ENCODE measurements at regions not wholly inside any gene's neighbourhood (a gene's known extent, or its start where the extent isn't known, plus 50 kb on each side); places are given as distances from the start of the nearest gene placed in this dataset.

DNA sequence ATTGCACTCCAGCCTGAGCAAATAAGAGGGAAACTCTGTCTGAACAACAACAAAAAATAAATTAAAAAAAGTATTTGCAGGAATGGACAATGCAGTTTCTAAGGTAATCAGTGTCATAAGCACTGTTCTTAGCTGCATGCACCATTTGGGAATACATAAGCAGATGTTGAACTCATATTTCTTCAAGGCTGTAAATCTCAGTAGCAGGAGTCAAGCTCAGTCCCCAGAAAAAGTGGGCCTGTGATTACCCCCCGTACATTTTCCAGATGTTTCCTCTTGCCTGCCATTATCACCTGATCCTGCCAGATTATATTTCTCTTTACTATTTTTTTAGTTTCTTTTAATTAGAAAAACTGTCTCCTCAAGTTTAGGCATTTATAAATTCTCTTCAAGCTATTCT lies 667.6 kb upstream of the ANKRD30A start:
- Histone ChIP-seq H3K27me3 (ENCODE audit: control insufficient read depth, insufficient read depth, low read length, poor library complexity, severe bottlenecking) (no peaks in the 10 kb centered on the region), H3K36me3 (ENCODE audit: control insufficient read depth, insufficient read depth, low read length) (no peaks in the 10 kb centered on the region), H3K27ac (ENCODE audit: insufficient read depth, low read depth, low read length, poor library complexity, severe bottlenecking) (no peak overlapping the region), H3K9me3 (ENCODE audit: control insufficient read depth, low read length) (peaks cover 2% of the 10 kb centered on the region), H3K4me1 (ENCODE audit: control insufficient read depth, insufficient read depth, low read length) (no peaks in the 10 kb centered on the region), H3K4me3 (ENCODE audit: insufficient read depth, low read depth, low read length) (no peak overlapping the region)
- WGBS, 2 experiments: 70 to 96% methylated on average over 1 of the region's 1 CpG

DNA sequence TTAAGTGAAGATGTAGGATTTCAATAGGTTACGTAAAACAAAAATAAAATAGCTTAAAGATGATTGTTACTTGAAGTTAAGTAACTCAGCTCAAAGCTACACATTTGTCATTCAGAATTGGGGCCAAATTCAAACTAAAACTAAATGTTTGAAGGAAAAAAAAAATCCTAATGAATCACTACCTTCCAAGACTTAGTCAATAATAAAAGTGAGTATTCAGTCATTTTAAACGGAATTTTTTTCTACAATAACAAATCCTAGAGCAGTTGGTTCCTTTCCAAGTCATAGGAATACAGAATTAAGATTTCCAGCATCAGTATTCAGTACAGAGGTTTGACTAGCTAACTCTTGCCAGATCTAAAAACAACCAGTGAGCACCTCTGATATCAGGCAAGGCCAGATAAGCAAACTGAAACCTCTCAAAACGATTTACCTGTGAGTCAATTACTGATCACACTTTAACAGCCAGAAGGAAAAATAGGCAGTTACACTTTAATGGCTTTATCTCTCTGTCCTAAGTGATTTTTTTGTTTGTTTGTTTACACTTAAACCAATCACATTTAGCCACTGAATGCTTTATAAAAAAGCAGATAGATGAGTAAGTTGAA lies 669.8 kb upstream of the ANKRD30A start:
- 85 to 95% methylated on average over 2 of the region's 3 CpGs for WGBS, 2 experiments
- H3K9me3 ChIP-seq (ENCODE audit: control insufficient read depth, low read length): peaks cover 2% of the 10 kb centered on the region
- no peaks in the 10 kb centered on the region for H3K27me3 ChIP-seq (ENCODE audit: control insufficient read depth, insufficient read depth, low read length, poor library complexity, severe bottlenecking)
- no peak overlapping the region for H3K4me3 ChIP-seq (ENCODE audit: insufficient read depth, low read depth, low read length)
- H3K36me3 ChIP-seq (ENCODE audit: control insufficient read depth, insufficient read depth, low read length): no peaks in the 10 kb centered on the region
- no peak overlapping the region for H3K27ac ChIP-seq (ENCODE audit: insufficient read depth, low read depth, low read length, poor library complexity, severe bottlenecking)
- no peaks in the 10 kb centered on the region for H3K4me1 ChIP-seq (ENCODE audit: control insufficient read depth, insufficient read depth, low read length)

DNA sequence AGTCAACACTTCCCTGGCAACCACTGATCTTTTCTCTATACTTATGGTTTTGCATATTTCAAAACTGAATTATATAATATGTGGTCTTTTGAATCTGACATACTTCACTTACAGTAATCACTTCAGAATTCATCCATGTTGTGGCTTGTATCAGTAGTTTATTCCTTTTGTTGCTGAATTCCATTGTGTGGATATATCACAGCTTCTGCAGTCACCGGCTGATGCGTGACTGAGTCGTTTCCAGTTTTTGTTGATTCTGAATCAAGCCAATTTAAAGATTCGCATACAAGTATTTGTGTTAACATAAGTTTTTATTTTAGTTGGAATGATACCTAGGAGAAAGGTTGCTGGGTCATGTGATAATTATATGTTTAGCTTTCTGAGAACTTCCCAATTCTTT lies 672.5 kb upstream of the ANKRD30A start:
- Histone ChIP-seq H3K27me3 (ENCODE audit: control insufficient read depth, insufficient read depth, low read length, poor library complexity, severe bottlenecking) (peaks cover 3% of the 10 kb centered on the region), H3K27ac (ENCODE audit: insufficient read depth, low read depth, low read length, poor library complexity, severe bottlenecking) (no peak overlapping the region), H3K36me3 (ENCODE audit: control insufficient read depth, insufficient read depth, low read length) (no peaks in the 10 kb centered on the region), H3K4me3 (ENCODE audit: insufficient read depth, low read depth, low read length) (no peak overlapping the region), H3K9me3 (ENCODE audit: control insufficient read depth, low read length) (peaks cover 2% of the 10 kb centered on the region), H3K4me1 (ENCODE audit: control insufficient read depth, insufficient read depth, low read length) (peaks cover 15% of the 10 kb centered on the region)
- 95 to 97% methylated on average over 4 of the region's 4 CpGs for WGBS, 2 experiments

DNA sequence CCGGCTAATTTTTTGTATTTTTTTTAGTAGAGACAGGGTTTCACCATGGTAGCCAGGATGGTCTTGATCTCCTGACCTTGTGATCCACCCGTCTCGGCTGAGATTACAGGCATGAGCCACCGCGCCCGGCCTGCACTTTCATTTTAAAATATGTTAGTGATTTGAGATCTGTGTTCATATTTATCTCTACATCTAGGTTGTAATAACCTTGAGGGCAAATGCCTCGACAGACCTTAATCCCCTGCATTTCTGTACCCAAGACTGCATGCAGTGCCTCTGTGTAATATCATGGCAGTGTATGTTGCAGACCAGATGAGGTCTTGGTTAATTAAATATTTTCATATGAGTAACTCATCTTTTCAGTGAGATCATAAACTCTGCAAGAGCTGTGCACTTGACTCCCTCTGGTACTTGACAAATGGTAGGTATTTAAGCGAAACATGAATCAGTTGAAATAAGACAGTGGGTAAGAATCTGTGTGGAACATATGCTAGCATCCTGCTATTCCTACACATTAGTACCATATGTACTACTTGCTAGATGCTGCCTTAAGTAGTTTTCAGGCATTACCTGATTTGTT lies 673.9 kb upstream of the ANKRD30A start:
- H3K27me3 ChIP-seq (ENCODE audit: control insufficient read depth, insufficient read depth, low read length, poor library complexity, severe bottlenecking): peaks cover 3% of the 10 kb centered on the region
- no peak overlapping the region for H3K27ac ChIP-seq (ENCODE audit: insufficient read depth, low read depth, low read length, poor library complexity, severe bottlenecking)
- whole genome bisulfite sequencing, 2 experiments: 91 to 94% methylated on average over 7 to 8 of the region's 8 CpGs
- peaks cover 2% of the 10 kb centered on the region for H3K9me3 ChIP-seq (ENCODE audit: control insufficient read depth, low read length)
- peaks cover 15% of the 10 kb centered on the region for H3K4me1 ChIP-seq (ENCODE audit: control insufficient read depth, insufficient read depth, low read length)
- H3K4me3 ChIP-seq (ENCODE audit: insufficient read depth, low read depth, low read length): no peak overlapping the region
- H3K36me3 ChIP-seq (ENCODE audit: control insufficient read depth, insufficient read depth, low read length): no peaks in the 10 kb centered on the region

DNA sequence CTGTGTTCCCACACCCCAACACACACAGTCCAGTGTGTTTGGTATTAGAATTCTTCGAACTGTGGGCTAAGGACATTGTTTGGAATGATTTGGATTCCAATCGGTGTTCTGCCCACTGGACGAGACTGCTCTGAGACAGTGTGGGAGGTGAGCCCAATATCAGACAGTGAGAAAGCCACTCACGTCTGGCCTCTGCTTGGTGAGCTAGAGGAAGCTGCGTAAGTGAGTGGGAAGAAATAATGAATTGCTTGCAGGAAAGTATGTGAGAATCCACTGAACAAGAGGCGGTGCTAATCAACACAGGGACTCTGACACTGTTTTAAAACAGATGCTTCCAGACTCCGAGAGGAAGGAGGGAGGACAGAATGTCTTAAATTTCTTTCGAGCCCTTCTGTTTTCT lies 675.0 kb upstream of the ANKRD30A start:
- Histone ChIP-seq H3K27ac (ENCODE audit: insufficient read depth, low read depth, low read length, poor library complexity, severe bottlenecking) (no peak overlapping the region), H3K27me3 (ENCODE audit: control insufficient read depth, insufficient read depth, low read length, poor library complexity, severe bottlenecking) (peaks cover 3% of the 10 kb centered on the region), H3K9me3 (ENCODE audit: control insufficient read depth, low read length) (peaks cover 2% of the 10 kb centered on the region), H3K36me3 (ENCODE audit: control insufficient read depth, insufficient read depth, low read length) (no peaks in the 10 kb centered on the region), H3K4me1 (ENCODE audit: control insufficient read depth, insufficient read depth, low read length) (peaks cover 15% of the 10 kb centered on the region), H3K4me3 (ENCODE audit: insufficient read depth, low read depth, low read length) (no peak overlapping the region)
- 85 to 90% methylated on average over 7 of the region's 8 CpGs for WGBS, 2 experiments

DNA sequence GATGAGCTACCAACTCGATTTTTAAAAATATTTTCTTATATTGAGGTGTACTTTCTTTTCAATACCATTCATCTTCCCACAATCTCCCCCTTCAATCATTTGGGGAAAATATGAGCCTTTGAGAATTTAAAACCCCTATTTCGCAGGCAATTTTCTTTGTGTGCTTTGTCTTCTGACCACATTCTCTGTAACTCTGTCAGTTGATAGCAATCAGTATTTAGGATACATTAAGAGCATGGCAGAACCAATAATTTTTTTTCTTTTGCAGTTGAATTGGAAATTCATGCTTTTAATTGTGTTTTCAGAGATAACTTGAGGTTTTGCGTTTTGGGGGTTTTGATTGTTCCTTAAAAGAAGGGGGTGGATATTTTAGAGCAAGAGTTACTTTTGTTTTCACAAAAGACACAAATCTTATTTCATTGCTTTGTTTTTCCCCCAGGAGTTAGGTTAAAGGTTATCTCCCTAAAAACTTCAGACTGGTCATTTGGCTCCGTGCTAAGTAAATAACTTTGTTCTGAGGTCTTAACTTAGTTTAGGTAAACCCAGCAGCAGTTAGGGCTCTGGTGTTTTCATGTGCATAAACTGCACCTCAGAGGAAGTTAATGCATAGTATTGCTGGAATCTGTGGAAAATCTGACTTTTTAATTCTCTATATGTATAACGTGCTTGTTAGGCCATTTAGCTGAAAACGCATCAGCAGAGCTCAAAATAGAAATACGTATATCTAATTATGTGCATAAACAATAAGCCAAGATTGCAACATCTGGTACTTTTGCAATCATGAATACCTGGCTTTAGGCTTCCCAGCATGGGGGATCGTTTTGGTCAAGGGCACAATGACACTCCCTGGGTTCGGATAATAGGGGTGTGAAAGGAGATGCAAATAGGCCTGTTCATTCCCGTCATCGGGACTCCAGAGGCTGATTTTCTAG lies 676.4 kb upstream of the ANKRD30A start:
- peaks cover 2% of the 10 kb centered on the region for H3K9me3 ChIP-seq (ENCODE audit: control insufficient read depth, low read length)
- no peaks in the 10 kb centered on the region for H3K36me3 ChIP-seq (ENCODE audit: control insufficient read depth, insufficient read depth, low read length)
- H3K27ac ChIP-seq (ENCODE audit: insufficient read depth, low read depth, low read length, poor library complexity, severe bottlenecking): no peak overlapping the region
- H3K27me3 ChIP-seq (ENCODE audit: control insufficient read depth, insufficient read depth, low read length, poor library complexity, severe bottlenecking): peaks cover 3% of the 10 kb centered on the region
- WGBS, 2 experiments: 21 to 26% methylated on average over 4 to 11 of the region's 11 CpGs
- no peak overlapping the region for H3K4me3 ChIP-seq (ENCODE audit: insufficient read depth, low read depth, low read length)
- peaks cover 15% of the 10 kb centered on the region for H3K4me1 ChIP-seq (ENCODE audit: control insufficient read depth, insufficient read depth, low read length)

DNA sequence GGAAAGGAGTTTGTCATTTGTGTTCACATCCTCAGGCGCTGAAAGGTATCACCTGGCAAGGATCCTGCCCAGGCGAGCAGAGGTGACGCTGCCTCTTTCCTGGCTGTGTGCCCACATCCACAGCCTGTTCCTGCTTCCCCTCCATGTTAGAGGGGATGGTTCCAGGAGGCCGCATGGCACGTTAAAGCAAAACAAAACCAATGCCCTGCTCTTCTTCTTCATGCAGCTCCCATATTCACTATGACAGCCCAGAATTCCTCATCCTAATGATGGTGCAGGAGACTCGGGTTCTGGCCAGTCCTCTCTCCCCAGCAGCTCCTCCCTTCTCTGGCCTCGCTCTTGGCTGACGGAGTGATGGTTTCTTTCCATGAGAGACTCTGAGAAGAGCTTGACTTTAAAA lies 678.5 kb upstream of the ANKRD30A start:
- Histone ChIP-seq H3K27ac (ENCODE audit: insufficient read depth, low read depth, low read length, poor library complexity, severe bottlenecking) (no peak overlapping the region), H3K36me3 (ENCODE audit: control insufficient read depth, insufficient read depth, low read length) (no peaks in the 10 kb centered on the region)
- 95% methylated on average over 8 of the region's 8 CpGs for WGBS, 2 experiments

DNA sequence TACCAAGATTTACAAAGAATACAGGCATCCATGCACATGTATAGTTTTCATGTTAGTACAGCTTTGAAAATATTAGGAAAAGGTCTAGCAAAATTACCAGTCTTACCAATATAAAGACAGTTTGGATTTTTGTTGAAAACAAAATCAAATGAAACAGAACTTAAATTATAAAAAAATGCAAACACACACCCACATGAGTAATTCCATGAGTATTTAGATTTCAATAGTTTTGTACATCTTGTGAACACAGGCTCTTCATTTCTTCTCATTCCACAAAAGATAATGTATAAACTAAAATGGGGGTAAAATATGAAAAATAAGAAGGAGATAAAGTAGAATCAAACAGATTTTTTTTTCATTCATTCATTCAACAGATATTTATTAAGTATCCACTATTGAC lies 682.2 kb upstream of the ANKRD30A start:
- no peaks in the 10 kb centered on the region for H3K27me3 ChIP-seq (ENCODE audit: control insufficient read depth, insufficient read depth, low read length, poor library complexity, severe bottlenecking)
- H3K36me3 ChIP-seq (ENCODE audit: control insufficient read depth, insufficient read depth, low read length): no peaks in the 10 kb centered on the region
- no peak overlapping the region for H3K4me3 ChIP-seq (ENCODE audit: insufficient read depth, low read depth, low read length)
- H3K9me3 ChIP-seq (ENCODE audit: control insufficient read depth, low read length): no peaks in the 10 kb centered on the region
- no peaks in the 10 kb centered on the region for H3K4me1 ChIP-seq (ENCODE audit: control insufficient read depth, insufficient read depth, low read length)
- H3K27ac ChIP-seq (ENCODE audit: insufficient read depth, low read depth, low read length, poor library complexity, severe bottlenecking): no peak overlapping the region

More for the DNA sequence above, 678.5 kb upstream of the ANKRD30A start:
- Histone ChIP-seq H3K9me3 (ENCODE audit: control insufficient read depth, low read length) (no peaks in the 10 kb centered on the region), H3K4me3 (ENCODE audit: insufficient read depth, low read depth, low read length) (no peak overlapping the region), H3K4me1 (ENCODE audit: control insufficient read depth, insufficient read depth, low read length) (peaks cover 15% of the 10 kb centered on the region), H3K27me3 (ENCODE audit: control insufficient read depth, insufficient read depth, low read length, poor library complexity, severe bottlenecking) (peaks cover 3% of the 10 kb centered on the region)

DNA sequence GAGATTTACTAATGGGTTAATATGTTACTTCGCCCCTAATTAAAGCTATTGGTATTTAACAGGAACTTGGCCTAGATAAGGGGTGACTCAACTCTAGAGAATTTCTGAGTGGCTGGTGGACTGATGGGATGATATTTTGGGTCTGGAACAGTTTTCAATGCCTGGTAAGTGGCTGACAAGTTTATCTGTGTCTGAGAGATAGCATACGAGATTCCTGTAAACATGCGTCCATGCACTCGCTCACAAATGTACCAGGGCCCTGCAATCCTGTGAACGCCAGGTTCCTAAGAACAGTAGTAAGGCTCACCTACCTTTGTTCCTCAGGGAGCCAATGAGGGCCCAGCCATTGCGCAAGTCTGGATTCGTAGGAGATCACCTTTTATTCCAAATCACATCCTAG lies 683.8 kb upstream of the ANKRD30A start:
- Histone ChIP-seq H3K27ac (ENCODE audit: insufficient read depth, low read depth, low read length, poor library complexity, severe bottlenecking) (no peak overlapping the region), H3K4me3 (ENCODE audit: insufficient read depth, low read depth, low read length) (no peak overlapping the region), H3K36me3 (ENCODE audit: control insufficient read depth, insufficient read depth, low read length) (no peaks in the 10 kb centered on the region), H3K27me3 (ENCODE audit: control insufficient read depth, insufficient read depth, low read length, poor library complexity, severe bottlenecking) (no peaks in the 10 kb centered on the region), H3K4me1 (ENCODE audit: control insufficient read depth, insufficient read depth, low read length) (no peaks in the 10 kb centered on the region), H3K9me3 (ENCODE audit: control insufficient read depth, low read length) (no peaks in the 10 kb centered on the region)
- WGBS, 2 experiments: 88 to 89% methylated on average over 7 of the region's 7 CpGs

DNA sequence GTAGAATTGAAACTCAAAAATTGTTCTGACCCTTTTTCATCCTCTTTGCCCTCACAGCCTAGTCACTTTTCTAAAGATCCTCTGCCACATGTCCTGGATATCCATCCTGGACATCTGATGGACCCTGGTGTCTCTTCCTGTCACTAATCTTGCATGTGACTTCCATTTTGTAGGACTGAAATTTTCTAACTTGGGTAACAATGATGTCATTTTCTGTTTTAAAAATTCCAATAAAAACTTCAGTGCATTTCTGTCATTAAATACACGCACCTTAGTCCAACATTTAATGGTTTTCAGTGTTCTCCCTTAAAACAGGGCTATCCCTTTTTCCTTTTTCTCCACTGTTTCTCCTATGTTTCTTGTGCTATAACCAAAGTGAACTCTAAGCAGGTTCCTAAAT lies 684.9 kb upstream of the ANKRD30A start:
- Histone ChIP-seq H3K4me1 (ENCODE audit: control insufficient read depth, insufficient read depth, low read length) (no peaks in the 10 kb centered on the region), H3K4me3 (ENCODE audit: insufficient read depth, low read depth, low read length) (no peak overlapping the region), H3K27me3 (ENCODE audit: control insufficient read depth, insufficient read depth, low read length, poor library complexity, severe bottlenecking) (no peaks in the 10 kb centered on the region), H3K9me3 (ENCODE audit: control insufficient read depth, low read length) (no peaks in the 10 kb centered on the region), H3K27ac (ENCODE audit: insufficient read depth, low read depth, low read length, poor library complexity, severe bottlenecking) (no peak overlapping the region), H3K36me3 (ENCODE audit: control insufficient read depth, insufficient read depth, low read length) (no peaks in the 10 kb centered on the region)
- 86 to 95% methylated on average over 1 of the region's 1 CpG for WGBS, 2 experiments

Measured in ectodermal cell (in vitro differentiated cells).